NT2/D1 (cell line): ENCODE measurements at regions not wholly inside any gene's neighbourhood (a gene's known extent, or its start where the extent isn't known, plus 50 kb on each side); places are given as distances from the start of the nearest gene placed in this dataset.

Experiments used
- DNase-seq: peaks from one replicate; pipeline ENCODE4 v3.0.0-alpha.2; 2011; ENCODE audit warnings: low read depth, low spot score
- H3K27me3 ChIP-seq: 2 replicates; pipeline ENCODE4 v1.6.0; 2011; ENCODE audit warnings: mild to moderate bottlenecking; ENCODE audit not compliant: insufficient read length, insufficient read depth
- H3K36me3 ChIP-seq: 2 replicates; pipeline ENCODE4 v1.6.1; 2011; ENCODE audit warnings: mild to moderate bottlenecking, low read length, mixed read lengths; ENCODE audit not compliant: insufficient read depth, insufficient read length
- H3K4me1 ChIP-seq: 2 replicates; pipeline ENCODE4 v1.5.1; 2011; ENCODE audit not compliant: insufficient read depth, insufficient read length
- H3K4me3 ChIP-seq: 2 replicates; pipeline ENCODE4 v1.5.1; 2011; ENCODE audit warnings: low read depth; ENCODE audit not compliant: insufficient read length
- H3K9ac ChIP-seq: 2 replicates; pipeline ENCODE4 v1.6.0; 2011; ENCODE audit warnings: low read depth; ENCODE audit not compliant: insufficient read length
- H3K9me3 ChIP-seq: 2 replicates; pipeline ENCODE4 v1.5.1; 2011; ENCODE audit warnings: mild to moderate bottlenecking, low read length; ENCODE audit not compliant: insufficient read depth
- SUZ12 ChIP-seq: IDR thresholded peaks from 2 replicates; pipeline ENCODE4 v1.6.1; 2011; ENCODE audit not compliant: insufficient read length, insufficient read depth; ENCODE audit errors: extremely low read depth
- YY1 ChIP-seq: IDR thresholded peaks from 2 replicates; pipeline ENCODE4 v1.6.1; 2011; ENCODE audit not compliant: insufficient read length, insufficient read depth
- ZNF274 ChIP-seq: IDR thresholded peaks from 2 replicates; pipeline ENCODE4 v1.6.1; 2011; ENCODE audit warnings: mild to moderate bottlenecking, low read depth, low read length

DNA sequence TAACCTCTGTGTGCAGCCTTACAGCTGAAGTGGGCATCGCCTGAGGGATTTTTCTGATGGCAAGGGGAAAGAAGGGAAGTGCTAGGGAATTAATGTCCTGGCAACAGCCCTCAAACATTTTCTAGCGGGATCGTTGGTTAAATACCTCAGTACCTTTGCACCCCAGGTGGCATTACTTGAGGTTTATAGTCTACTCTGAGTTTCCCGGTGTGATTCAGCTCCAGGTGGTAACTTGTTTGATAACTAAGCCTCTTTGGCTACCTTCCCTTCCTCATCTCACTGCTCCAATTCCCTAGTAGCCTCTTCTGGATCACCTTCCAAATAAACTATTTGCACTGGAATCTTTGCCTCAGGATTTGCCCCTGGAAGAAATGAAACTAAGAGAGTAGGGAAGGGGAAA is 237.0 kb upstream of the SSTR1 start:
- Histone ChIP-seq H3K36me3 (no peaks in the 10 kb centered on the region), H3K4me3 (no peak overlapping the region), H3K27me3 (no peaks in the 10 kb centered on the region), H3K9me3 (no peaks in the 10 kb centered on the region), H3K9ac (no peak overlapping the region), H3K4me1 (no peaks in the 10 kb centered on the region)
- no peak for TF ChIP-seq ZNF274
- TF ChIP-seq SUZ12, result no peak
- TF ChIP-seq YY1, result no peak
- no peak for DNase-seq

DNA sequence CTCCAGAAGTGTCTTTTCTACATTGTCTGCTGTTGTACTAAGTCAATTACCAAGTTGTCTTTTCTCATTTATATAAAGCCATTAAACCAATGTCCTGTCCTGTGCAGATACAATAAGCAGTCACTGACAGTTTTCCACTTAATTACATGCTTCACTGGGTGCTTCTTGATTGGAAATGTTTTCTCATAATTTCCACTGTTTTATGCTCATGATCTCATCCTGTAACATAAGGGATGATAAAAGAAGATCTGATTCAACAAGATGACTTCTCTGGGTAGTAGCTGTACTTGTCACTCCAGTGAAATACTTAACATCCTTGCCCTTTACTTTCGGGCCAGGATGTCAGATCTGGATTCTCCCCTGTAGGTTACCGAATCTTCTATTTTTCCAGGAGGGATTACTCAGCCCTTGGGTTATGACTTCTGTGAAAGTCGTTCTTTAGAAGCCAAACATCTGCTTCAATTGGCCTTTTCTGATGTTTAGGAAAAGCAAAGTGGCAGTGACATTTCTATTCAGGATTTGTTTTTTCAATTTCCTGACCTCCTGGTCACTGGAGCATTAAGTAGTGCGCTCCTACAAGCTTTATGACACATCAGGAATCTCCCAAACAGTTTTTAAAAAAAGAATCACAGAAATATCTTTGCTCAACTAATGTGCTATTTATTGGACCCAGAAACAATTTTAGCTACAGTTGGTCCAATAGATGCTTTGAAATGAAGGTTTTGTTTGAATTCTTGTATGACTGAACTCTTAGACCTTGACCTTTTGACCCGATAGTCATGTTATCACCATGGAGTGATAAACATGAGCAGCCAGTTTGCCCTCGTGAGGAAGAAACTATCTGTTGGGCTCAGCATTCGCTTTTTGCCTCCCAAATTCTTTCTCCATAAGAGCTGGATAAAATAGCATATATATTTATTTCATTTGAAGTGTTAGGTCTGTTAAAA is 234.5 kb upstream of the SSTR1 start:
- DNase-seq, result no peak
- no peak for TF ChIP-seq SUZ12
- no peak for TF ChIP-seq ZNF274
- no peak for TF ChIP-seq YY1
- Histone ChIP-seq H3K4me1 (no peaks in the 10 kb centered on the region), H3K9me3 (no peaks in the 10 kb centered on the region), H3K4me3 (no peak overlapping the region), H3K36me3 (no peaks in the 10 kb centered on the region), H3K27me3 (no peaks in the 10 kb centered on the region), H3K9ac (no peak overlapping the region)

DNA sequence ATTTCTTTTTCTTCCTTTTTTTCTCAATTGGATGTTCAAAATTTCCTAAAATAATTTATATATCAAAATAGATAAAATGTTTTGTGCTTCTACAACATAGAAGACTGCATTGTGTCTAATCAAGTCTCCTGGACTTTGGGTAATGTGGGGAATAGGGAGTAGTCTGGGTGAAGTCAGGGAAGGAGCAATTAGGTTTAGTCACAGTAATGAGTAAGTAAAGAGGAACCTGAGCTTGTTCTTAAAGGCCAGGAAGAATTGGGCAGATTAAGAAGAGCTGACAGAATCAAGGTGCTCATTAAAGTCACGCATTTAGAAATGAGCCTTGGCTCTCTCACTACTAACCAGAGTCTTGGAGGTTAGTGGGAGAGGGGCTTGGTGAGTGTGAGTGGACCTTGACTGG is 233.3 kb upstream of the SSTR1 start:
- no peak for DNase-seq
- Histone ChIP-seq H3K9me3 (no peaks in the 10 kb centered on the region), H3K36me3 (no peaks in the 10 kb centered on the region), H3K4me1 (no peaks in the 10 kb centered on the region), H3K9ac (no peak overlapping the region), H3K27me3 (no peaks in the 10 kb centered on the region), H3K4me3 (no peak overlapping the region)
- TF ChIP-seq ZNF274 (no peak), SUZ12 (no peak), YY1 (no peak)

DNA sequence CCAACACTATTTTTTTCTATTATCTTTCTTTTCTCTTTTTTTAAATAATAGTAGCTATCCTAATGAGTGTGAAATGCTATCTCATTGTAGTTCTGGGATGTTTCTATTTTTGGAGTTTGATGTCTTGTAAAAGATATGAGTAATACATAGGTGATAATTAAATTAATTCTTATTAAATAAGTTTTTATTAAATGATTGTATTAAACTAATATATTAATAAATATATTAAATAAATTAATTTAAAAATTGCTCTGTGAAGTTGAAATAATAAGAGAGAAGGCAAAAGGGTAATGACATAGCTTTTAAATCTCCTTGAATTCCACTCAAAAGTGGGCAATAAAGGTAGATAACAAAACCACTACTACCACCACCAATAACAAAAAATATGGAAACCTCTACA is 230.2 kb upstream of the SSTR1 start:
- no peak for DNase-seq
- Histone ChIP-seq H3K9me3 (peaks cover 8% of the 10 kb centered on the region; the same call in 1 of the 2 replicates), H3K9ac (no peak overlapping the region), H3K4me3 (no peak overlapping the region), H3K36me3 (no peaks in the 10 kb centered on the region), H3K27me3 (no peaks in the 10 kb centered on the region), H3K4me1 (no peaks in the 10 kb centered on the region)
- no peak for TF ChIP-seq SUZ12

DNA sequence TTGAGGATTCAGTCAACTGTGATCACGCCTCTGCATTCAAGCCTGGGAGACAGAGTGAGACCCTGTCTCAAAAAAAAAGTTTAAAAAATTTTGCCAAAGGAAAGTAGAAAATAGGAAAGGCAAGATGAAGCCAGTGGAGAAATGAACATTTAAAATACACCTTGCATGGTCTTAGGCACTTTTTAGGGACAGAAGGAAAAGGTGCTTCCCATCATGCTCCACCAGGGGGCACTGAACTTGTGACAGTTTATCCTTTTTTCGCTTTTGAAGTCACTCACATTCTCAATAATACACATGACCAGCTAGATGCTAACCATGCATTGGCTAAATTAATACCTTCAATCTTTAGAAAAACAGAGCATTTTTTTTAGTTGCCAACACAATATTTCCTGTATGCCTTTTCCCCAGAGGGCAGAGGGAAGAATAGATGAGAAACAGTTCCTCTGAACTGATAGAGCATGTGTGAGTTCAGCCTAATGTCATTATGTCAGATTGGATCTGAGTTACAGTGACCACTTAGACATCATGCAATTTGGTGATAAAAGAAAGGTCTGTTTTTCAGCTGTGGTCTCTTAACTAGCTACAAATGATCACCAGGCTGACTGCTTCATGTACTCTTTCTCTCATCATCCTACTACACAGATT is 221.8 kb upstream of the SSTR1 start:
- DNase-seq, result peak; percentile 28
- TF ChIP-seq SUZ12 (no peak), ZNF274 (no peak), YY1 (no peak)
- H3K9ac ChIP-seq, result no peak overlapping the region
- no peak overlapping the region for H3K4me3 ChIP-seq
- H3K9me3 ChIP-seq, result peaks cover 8% of the 10 kb centered on the region; the same call in 1 of the 2 replicates
- no peaks in the 10 kb centered on the region for H3K4me1 ChIP-seq
- no peaks in the 10 kb centered on the region for H3K36me3 ChIP-seq
- H3K27me3 ChIP-seq, result no peaks in the 10 kb centered on the region

DNA sequence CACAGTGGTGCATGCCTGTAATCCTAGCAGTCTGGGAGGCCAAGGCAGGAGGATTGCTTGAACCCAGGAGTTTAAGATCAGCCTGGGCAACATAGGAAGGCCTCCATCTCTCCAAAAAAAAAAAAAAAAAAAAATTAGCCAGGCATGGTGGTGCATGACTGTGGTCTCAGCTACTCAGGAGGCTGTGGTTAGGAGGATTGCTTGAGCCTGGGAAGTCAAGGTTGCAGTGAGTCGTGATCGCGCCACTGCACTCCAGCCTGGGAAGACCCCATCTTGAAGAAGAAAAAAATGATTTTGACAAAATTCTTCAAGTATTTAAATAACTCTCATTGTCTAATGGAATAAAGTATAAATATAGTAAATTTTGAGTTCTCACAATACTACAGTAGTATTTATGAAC is 219.2 kb upstream of the SSTR1 start:
- H3K4me3 ChIP-seq, result no peak overlapping the region
- no peak for DNase-seq
- no peaks in the 10 kb centered on the region for H3K9me3 ChIP-seq
- H3K9ac ChIP-seq, result no peak overlapping the region
- no peaks in the 10 kb centered on the region for H3K4me1 ChIP-seq
- TF ChIP-seq YY1 (no peak), SUZ12 (no peak), ZNF274 (no peak)
- no peaks in the 10 kb centered on the region for H3K27me3 ChIP-seq
- H3K36me3 ChIP-seq, result no peaks in the 10 kb centered on the region

DNA sequence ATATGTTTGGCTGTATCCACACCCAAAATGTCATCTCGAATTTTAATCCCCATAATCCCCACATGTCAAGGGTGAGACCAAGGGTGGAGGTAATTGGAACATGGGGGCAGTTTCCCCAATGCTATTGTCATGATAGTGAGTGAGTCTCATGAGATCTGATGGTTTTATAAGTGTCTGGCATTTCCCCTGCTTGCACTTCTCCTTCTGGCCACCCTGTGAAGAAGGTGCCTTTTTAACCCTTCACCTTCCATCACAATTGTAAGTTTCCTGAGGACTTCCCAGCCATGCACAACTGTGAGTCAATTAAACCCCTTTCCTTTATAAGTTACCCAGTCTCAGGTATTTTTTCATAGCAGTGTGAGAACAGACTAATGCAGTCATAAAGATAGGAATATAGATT is 216.7 kb upstream of the SSTR1 start:
- TF ChIP-seq YY1 (no peak), ZNF274 (no peak), SUZ12 (no peak)

More for the DNA sequence above, 216.7 kb upstream of the SSTR1 start:
- no peaks in the 10 kb centered on the region for H3K36me3 ChIP-seq
- H3K27me3 ChIP-seq, result no peaks in the 10 kb centered on the region
- no peak overlapping the region for H3K9ac ChIP-seq
- H3K4me3 ChIP-seq, result no peak overlapping the region
- H3K4me1 ChIP-seq, result no peaks in the 10 kb centered on the region
- DNase-seq, result no peak
- no peaks in the 10 kb centered on the region for H3K9me3 ChIP-seq
